ENCODE measurements at regions not wholly inside any gene's neighbourhood (a gene's known extent, or its start where the extent isn't known, plus 50 kb on each side); places are given as distances from the start of the nearest gene placed in this dataset.
"Not testable (repeated sequence)": the region's sequence is repeated elsewhere in the genome, so short reads cannot be mapped to it uniquely, and the experiment has no call there.

DNA sequence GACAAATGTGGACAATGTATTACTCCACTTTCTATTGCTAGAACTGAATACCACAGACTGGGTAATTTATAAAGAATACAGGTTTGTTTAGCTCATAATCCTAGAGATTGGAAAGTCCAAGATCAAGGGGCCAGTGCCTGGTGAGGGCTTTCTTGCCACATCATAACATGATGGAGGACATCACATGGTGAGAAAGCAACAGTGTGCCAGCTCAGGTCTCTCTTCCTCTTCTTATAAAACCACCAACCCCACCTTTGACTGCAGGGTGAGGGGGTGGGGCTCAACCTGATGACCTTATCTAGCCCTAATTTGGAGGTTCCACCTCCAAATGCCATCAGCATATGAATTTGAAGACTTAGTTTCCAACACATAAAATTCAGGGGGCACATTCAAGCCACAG, 105.7 kb upstream of the CXorf66 start:
- DNase-seq (ENCODE audit: low read depth in 2 of 2) = no peak

DNA sequence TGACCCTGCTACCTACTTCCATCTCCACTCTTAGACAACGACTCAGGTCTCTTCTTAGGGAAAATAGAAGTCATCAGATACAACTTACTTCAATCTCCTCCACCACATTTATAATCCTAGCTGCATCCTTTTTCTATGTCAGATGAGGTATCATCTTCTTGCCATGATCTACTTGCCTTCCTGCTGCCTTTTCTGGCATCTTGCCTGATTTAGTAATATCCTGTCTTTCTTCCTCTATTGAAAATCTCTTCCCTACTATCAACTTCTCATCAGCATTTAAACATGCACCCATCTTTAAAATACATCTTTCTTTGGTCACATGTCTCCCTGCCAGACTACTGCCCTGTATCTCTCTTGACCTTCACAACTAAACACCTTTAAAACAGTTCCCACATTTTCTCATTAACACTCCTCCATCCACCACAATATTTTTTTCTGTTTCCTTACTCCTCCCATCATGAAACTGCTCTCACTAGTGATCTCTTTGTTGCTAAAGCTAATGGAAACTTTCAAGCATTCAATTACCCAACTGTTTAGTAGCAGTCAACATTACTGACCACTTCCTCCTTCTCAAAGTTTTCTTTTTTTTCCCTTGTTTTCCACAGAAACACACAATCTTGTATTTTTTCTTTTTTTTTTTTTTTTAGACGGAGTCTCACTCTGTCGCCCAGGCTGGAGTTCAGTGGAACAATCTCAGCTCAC, 100.8 kb upstream of the CXorf66 start:
- DNase-seq (ENCODE audit: low read depth in 2 of 2) = no peak

DNA sequence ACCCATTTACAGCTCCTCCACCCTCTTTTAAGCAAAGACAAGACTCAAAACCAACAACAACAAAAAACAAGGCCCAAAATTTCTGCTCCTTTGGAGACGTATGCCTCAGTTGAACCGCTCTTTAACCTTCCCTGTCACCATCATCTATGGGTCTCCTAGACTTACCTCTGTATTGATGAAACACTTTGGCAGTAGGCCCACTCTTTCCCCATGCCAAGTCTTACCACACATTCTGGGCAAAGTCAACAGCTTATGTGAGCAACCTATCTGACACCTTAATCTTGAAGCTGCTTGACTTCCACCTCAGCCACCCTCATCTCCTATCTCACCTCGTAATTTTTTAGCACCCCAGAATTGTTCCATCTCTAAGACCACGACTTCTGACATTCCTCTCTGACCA, 99.7 kb upstream of the CXorf66 start:
- DNase-seq (ENCODE audit: low read depth in 2 of 2) = no peak

DNA sequence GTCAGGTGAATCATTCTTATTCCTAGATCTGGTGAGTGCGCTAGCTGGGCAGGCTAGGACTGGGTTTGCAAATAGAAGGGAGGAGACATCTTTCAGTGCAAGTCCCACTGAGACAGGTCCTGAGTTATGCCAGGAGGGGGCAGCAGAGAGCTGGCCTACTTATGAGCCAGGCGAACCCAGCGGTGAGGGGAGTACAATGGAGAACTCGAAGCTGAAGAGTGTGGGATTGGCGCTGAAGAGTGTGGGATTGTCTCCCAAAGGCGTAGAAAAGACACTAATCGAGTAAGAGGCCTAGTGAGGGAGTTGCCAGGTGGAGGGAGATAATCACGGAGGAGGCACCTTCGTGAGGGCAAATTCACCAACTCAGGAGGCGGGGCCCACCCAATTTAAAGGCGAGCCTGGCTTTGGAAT, 91.7 kb upstream of the CXorf66 start:
- peak; percentile 22 to 25 for DNase-seq (ENCODE audit: low read depth in 2 of 2)

DNA sequence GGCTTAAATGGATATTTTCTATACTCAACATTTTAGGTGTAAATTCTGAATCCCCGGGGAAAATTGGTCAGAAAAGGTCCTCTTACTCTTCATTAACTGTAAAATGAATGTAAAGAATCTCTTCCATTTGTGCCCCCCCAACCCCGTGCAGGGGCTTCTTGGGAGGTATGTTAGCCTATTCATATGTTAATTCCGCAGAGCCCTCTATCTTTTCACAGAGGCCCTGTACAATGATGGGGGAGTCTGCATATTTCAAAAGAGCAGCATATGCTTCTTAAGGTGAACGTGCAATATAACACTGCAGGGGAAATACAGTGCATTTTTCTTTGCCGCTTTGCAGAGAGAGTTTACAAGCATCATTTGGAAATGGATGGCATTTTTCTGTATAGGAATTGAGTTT, 88.5 kb upstream of the CXorf66 start:
- DNase-seq (ENCODE audit: low read depth in 2 of 2) = no peak

DNA sequence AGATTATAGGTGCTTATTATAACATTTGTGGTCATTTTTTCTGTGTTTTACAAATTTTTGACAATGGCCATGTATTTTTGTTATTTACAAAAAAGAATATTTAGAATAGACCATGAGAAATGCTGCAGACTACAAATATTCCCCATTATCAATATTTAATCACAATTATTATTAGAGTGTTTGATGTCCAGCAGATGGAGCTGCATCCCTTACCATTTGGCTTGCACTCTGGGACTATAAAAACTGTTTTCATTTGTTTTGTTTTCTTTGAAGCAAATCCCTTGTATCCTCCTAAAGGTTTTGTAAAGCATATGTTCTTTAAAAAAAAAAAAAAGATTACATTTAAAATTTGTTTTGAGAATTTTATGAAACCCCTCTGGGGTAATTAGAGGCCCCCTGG, 85.6 kb upstream of the CXorf66 start:
- no peak for DNase-seq (ENCODE audit: low read depth in 2 of 2)

DNA sequence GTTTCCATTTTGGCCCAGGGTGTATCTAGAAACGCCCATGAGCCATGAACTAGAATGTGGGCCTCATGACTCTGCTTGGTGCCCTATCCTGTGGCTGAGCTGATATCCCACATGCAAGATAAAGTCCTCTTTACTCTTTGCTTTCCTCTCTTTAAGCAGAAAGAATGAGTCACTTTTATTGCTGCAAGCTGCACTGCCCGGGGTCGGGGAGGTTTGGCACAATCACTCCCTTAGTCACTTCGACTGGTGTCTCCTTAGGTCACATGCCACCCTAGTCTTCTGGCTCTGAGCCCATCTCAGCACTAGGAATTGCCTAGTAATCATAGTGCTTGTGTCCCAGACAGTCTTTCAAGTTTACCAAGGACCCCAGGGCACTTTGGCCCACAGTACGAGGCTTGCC, 75.1 kb upstream of the CXorf66 start:
- no peak for DNase-seq (ENCODE audit: low read depth in 2 of 2)

DNA sequence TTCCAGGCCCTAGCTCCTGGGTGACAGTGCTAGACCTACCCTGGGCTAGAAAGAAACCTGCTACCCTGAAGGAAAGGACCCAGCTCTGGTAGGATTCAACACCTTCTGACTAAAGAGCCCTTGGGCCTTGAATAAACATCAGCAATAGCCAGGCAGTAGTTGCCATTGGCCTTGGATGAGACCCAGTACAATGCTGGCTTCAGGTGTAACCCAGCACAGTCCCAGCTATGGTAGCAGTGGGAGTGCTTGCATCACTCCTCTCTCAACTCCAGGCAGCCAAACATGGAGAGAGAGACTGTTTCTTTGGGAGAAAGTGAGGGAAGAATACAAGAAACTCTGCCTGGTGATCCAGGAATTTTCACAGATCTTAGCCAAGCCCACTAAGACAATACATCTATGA, 73.5 kb upstream of the CXorf66 start:
- no peak for DNase-seq (ENCODE audit: low read depth in 2 of 2)

DNA sequence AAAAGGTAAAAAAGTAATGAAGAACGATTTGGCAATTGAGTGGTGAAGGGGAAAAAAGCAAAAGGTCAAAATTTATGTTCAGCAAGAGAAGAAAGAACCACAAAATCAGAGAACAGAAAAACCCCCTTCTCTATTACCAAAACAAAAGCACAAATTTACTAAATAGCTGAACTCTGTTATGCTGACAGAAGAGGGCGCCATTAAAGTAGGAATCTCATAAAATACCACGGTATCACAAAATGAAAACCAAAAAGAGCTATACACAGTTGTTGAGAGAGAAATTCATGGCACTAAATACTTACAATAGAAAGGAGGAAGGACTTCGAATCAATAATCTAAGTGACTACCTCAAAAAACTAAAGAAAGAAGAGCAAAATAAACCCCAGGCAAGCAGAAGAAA, 69.6 kb upstream of the CXorf66 start:
- DNase-seq (ENCODE audit: low read depth in 2 of 2) = no peak

DNA sequence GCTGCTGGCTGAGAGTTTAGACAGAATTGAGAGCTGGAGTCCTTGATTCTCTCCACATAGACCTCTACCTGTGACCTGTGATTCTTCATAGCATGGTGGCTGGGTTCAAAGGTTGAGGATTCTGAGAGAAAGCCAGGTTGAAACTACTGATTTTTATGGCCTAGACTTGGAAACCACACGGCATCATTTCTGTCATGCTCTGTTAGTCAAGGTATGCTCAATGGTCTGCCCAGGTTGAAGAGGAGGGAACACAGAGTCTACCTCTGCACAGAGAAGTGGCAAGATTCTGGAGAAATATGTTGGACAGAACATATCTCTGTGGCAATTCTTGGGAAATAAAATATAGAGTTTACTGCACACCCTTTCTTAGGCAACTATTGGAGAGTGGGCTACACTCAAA, 57.2 kb upstream of the CXorf66 start:
- DNase-seq (ENCODE audit: low read depth in 2 of 2) = no peak

DNA sequence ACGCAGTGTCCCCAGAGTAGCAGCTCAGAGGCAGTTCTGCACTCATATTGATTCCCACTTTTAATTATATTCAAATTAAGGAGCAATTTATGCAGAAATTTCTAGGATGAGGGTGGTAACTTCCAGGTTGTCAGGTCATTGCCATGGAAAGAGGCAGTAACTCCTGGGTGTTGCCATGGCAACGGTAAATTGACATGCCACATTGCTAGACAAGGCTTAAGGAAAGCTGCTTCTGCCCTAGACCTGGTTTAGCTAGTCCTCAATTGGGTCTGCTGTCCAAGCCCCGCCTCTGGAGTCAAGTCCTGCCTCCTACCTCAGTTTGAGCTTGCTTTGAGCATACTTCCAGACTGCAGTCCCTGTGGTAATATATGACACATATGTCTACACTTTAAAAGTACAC, 53.8 kb upstream of the CXorf66 start:
- DNase-seq (ENCODE audit: low read depth in 2 of 2) = not testable (repeated sequence)
